Activated CD8-positive, alpha-beta T cell treated with anti-CD3 and anti-CD28 coated beads, Interleukin-2, amount 10 ng/mL, durations not matched to agents 7 days and 5 days (primary cell): ENCODE measurements at regions not wholly inside any gene's neighbourhood (a gene's known extent, or its start where the extent isn't known, plus 50 kb on each side); places are given as distances from the start of the nearest gene placed in this dataset.

Source experiments
- ATAC-seq: fragments of 150-1000 bp; cut with Tn5 transposase; one replicate; pipeline ENCODE4 v1.10.0; 2021; ENCODE audit warnings: moderate library complexity
- CTCF ChIA-PET: fragments of 350-600 bp; sonication (Branson Sonifier 250); formaldehyde crosslinking; loops from one replicate; lab custom pipeline; 2021; ENCODE audit warnings: antibody characterized with exemption; lab: Charles Lee
- POLR2A ChIA-PET: fragments of 350-600 bp; sonication (Branson Sonifier 250); formaldehyde crosslinking; loops from one replicate; lab custom pipeline; 2021; ENCODE audit warnings: antibody characterized with exemption; lab: Charles Lee
- DNase-seq: peaks from one replicate; pipeline ENCODE4 v3.0.0-alpha.2; 2020
- H3K27ac Mint-ChIP-seq: one replicate; pipeline ENCODE4 v1.8.0; 2021; ENCODE audit warnings: mild to moderate bottlenecking, mixed read lengths
- H3K27me3 Mint-ChIP-seq: one replicate; pipeline ENCODE4 v1.8.0; 2021; ENCODE audit warnings: low read depth, mixed read lengths
- H3K36me3 Mint-ChIP-seq: one replicate; pipeline ENCODE4 v1.8.0; 2021; ENCODE audit warnings: low read depth, mixed read lengths
- H3K4me1 Mint-ChIP-seq: one replicate; pipeline ENCODE4 v1.8.0; 2021; ENCODE audit warnings: low read depth, mixed read lengths
- H3K4me3 Mint-ChIP-seq: one replicate; pipeline ENCODE4 v1.8.0; 2021; ENCODE audit warnings: mild to moderate bottlenecking, mixed read lengths
- H3K9me3 Mint-ChIP-seq: one replicate; pipeline ENCODE4 v1.8.0; 2022; ENCODE audit warnings: mixed read lengths; ENCODE audit not compliant: insufficient read depth

GRCh38 chr10:113987156-113987555, 56.5 kb upstream of the ADRB1 start:
- Mint-ChIP-seq H3K36me3 (peaks cover 10% of the 10 kb centered on the region), H3K9me3 (peaks cover 12% of the 10 kb centered on the region), H3K4me1 (peaks cover 34% of the 10 kb centered on the region), H3K27me3 (peaks cover 51% of the 10 kb centered on the region), H3K27ac (no peak overlapping the region), H3K4me3 (no peak overlapping the region)
- no peak for DNase-seq
- ChIA-PET CTCF (no interaction called here), POLR2A (no interaction called here)
- no peak for ATAC-seq

- ChIA-PET POLR2A (no interaction called here), CTCF (no interaction called here)
- DNase-seq (no peak), ATAC-seq (no peak)
- Mint-ChIP-seq H3K27me3 (peaks cover 57% of the 10 kb centered on the region), H3K36me3 (peaks cover 10% of the 10 kb centered on the region), H3K4me3 (no peak overlapping the region), H3K4me1 (peaks cover 28% of the 10 kb centered on the region), H3K9me3 (peaks cover 12% of the 10 kb centered on the region), H3K27ac (no peak overlapping the region)
These were observed 55.9 kb upstream of the ADRB1 start for GRCh38 chr10:113987805-113988204.

- H3K27me3 Mint-ChIP-seq = peaks cover 60% of the 10 kb centered on the region
- POLR2A ChIA-PET = no interaction called here
- H3K9me3 Mint-ChIP-seq = peaks cover 12% of the 10 kb centered on the region
- no peak overlapping the region for H3K4me3 Mint-ChIP-seq
- H3K27ac Mint-ChIP-seq = no peak overlapping the region
- peaks cover 21% of the 10 kb centered on the region for H3K4me1 Mint-ChIP-seq
- H3K36me3 Mint-ChIP-seq = peaks cover 10% of the 10 kb centered on the region
- DNase-seq = no peak
- CTCF ChIA-PET = no interaction called here
- no peak for ATAC-seq
These were observed 55.1 kb upstream of the ADRB1 start for GRCh38 chr10:113988535-113988934.

GRCh38 chr10:113991091-113991860, 52.4 kb upstream of the ADRB1 start:
- CTCF ChIA-PET = interaction anchor here (0.9 kb wide), 1 partner anchor 192 kb away, joined by 3 read pairs; no protein-coding TSS in a partner anchor
- Mint-ChIP-seq H3K4me3 (no peak overlapping the region), H3K27me3 (peaks cover 71% of the 10 kb centered on the region), H3K9me3 (peaks cover 12% of the 10 kb centered on the region), H3K4me1 (peaks cover 16% of the 10 kb centered on the region), H3K27ac (no peak overlapping the region), H3K36me3 (peaks cover 10% of the 10 kb centered on the region)
- DNase-seq (peak; percentile 57), ATAC-seq (peak; percentile 67)
- POLR2A ChIA-PET = no interaction called here

- Mint-ChIP-seq H3K4me3 (no peak overlapping the region), H3K27ac (no peak overlapping the region), H3K27me3 (peaks cover 69% of the 10 kb centered on the region), H3K9me3 (peaks cover 6% of the 10 kb centered on the region), H3K4me1 (peaks cover 15% of the 10 kb centered on the region), H3K36me3 (peaks cover 4% of the 10 kb centered on the region)
- ChIA-PET CTCF (interaction anchor here (0.9 kb wide), 1 partner anchor 193 kb away, joined by 3 read pairs; no protein-coding TSS in a partner anchor), POLR2A (no interaction called here)
- DNase-seq (no peak), ATAC-seq (no peak)
These were observed 51.1 kb upstream of the ADRB1 start for GRCh38 chr10:113992471-113993011.

- no peak for DNase-seq
- no peaks in the 10 kb centered on the region for H3K36me3 Mint-ChIP-seq
- no peak overlapping the region for H3K27ac Mint-ChIP-seq
- ChIA-PET CTCF (no interaction called here), POLR2A (no interaction called here)
- peaks cover 13% of the 10 kb centered on the region for H3K4me1 Mint-ChIP-seq
- peaks cover 62% of the 10 kb centered on the region for H3K27me3 Mint-ChIP-seq
- ATAC-seq = no peak
- H3K9me3 Mint-ChIP-seq = no peaks in the 10 kb centered on the region
- no peak overlapping the region for H3K4me3 Mint-ChIP-seq
These were observed 50.1 kb upstream of the ADRB1 start for GRCh38 chr10:113993489-113993991.
